GM12875 (cell line): ENCODE measurements at regions not wholly inside any gene's neighbourhood (a gene's known extent, or its start where the extent isn't known, plus 50 kb on each side); places are given as distances from the start of the nearest gene placed in this dataset.

Experiments
- H3K4me3 ChIP-seq: one replicate; pipeline ENCODE4 v1.5.1; 2011; ENCODE audit warnings: low read depth, low read length, control low read depth
- CTCF ChIP-seq: IDR thresholded peaks from 2 replicates; pipeline ENCODE4 v1.5.1; 2011; ENCODE audit warnings: low read depth, mild to moderate bottlenecking, control low read depth, inconsistent platforms, low read length, moderate library complexity, borderline replicate concordance; ENCODE audit not compliant: insufficient read depth

- no peak for TF ChIP-seq CTCF
- no peak overlapping the region for H3K4me3 ChIP-seq
Measured at GRCh38 chr20:61138566-61138965, 113.5 kb upstream of the CDH4 start.

- TF ChIP-seq CTCF, result no peak
- no peak overlapping the region for H3K4me3 ChIP-seq
Measured at GRCh38 chr20:61139031-61139430, 113.0 kb upstream of the CDH4 start.

- H3K4me3 ChIP-seq, result no peak overlapping the region
- no peak for TF ChIP-seq CTCF
Measured at GRCh38 chr20:61140576-61140975, 111.5 kb upstream of the CDH4 start.

- H3K4me3 ChIP-seq, result no peak overlapping the region
- no peak for TF ChIP-seq CTCF
Measured at GRCh38 chr20:61146023-61146422, 106.0 kb upstream of the CDH4 start.

- TF ChIP-seq CTCF, result no peak
Measured at GRCh38 chr20:61149636-61150035, 102.4 kb upstream of the CDH4 start.

GRCh38 chr20:61157301-61157700, 94.8 kb upstream of the CDH4 start:
- no peak overlapping the region for H3K4me3 ChIP-seq
- no peak for TF ChIP-seq CTCF

More at GRCh38 chr20:61149636-61150035, 102.4 kb upstream of the CDH4 start:
- no peak overlapping the region for H3K4me3 ChIP-seq

GRCh38 chr20:61159957-61160686, 91.9 kb upstream of the CDH4 start:
- no peak for TF ChIP-seq CTCF
- no peak overlapping the region for H3K4me3 ChIP-seq
